MM.1S (cell line): ENCODE measurements at regions not wholly inside any gene's neighbourhood (a gene's known extent, or its start where the extent isn't known, plus 50 kb on each side); places are given as distances from the start of the nearest gene placed in this dataset.

Experiments used
- DNase-seq: peaks from one replicate; pipeline ENCODE4 v3.0.0-alpha.2; 2015
- H2AFZ ChIP-seq: fragments of 300-600 bp; sonication (generic); 2 replicates; pipeline ENCODE4 v1.6.0; 2016; ENCODE audit warnings: antibody characterized with exemption, low read length
- H3F3A ChIP-seq: fragments of 300-600 bp; sonication (generic); 2 replicates; pipeline ENCODE4 v1.6.1; 2016; ENCODE audit warnings: mild to moderate bottlenecking, antibody characterized with exemption, low read length, moderate library complexity, mixed read lengths; ENCODE audit not compliant: insufficient read depth
- H3K27ac ChIP-seq: fragments of 300-600 bp; sonication (generic); 2 replicates; pipeline ENCODE4 v1.5.1; 2016; ENCODE audit warnings: mild to moderate bottlenecking, low read length
- H3K27me3 ChIP-seq: fragments of 300-600 bp; sonication (generic); replicated peaks from 2 replicates; pipeline ENCODE4 v1.6.0; 2016; ENCODE audit warnings: low read length; ENCODE audit not compliant: insufficient read depth
- H3K36me3 ChIP-seq: fragments of 300-600 bp; sonication (generic); replicated peaks from 2 replicates; pipeline ENCODE4 v1.6.1; 2016; ENCODE audit warnings: mild to moderate bottlenecking, low read length, mixed read lengths; ENCODE audit not compliant: insufficient read depth
- H3K4me1 ChIP-seq: fragments of 300-600 bp; sonication (generic); 2 replicates; pipeline ENCODE4 v1.6.1; 2016; ENCODE audit warnings: low read length, mixed read lengths
- H3K4me2 ChIP-seq: fragments of 300-600 bp; sonication (generic); 2 replicates; pipeline ENCODE4 v1.6.0; 2016; ENCODE audit warnings: low read depth, low read length
- H3K4me3 ChIP-seq: fragments of 300-600 bp; sonication (generic); 2 replicates; pipeline ENCODE4 v1.5.1; 2016; ENCODE audit warnings: low read length, mixed read lengths
- H3K79me2 ChIP-seq: fragments of 300-600 bp; sonication (generic); 2 replicates; pipeline ENCODE4 v1.6.1; 2016; ENCODE audit warnings: mixed run types, low read length, mixed read lengths
- H3K9ac ChIP-seq: fragments of 300-600 bp; sonication (generic); 2 replicates; pipeline ENCODE4 v1.6.1; 2016; ENCODE audit warnings: low read length, mixed read lengths
- H3K9me2 ChIP-seq: fragments of 300-600 bp; sonication (generic); replicated peaks from 2 replicates; pipeline ENCODE4 v1.6.1; 2016; ENCODE audit warnings: mild to moderate bottlenecking, low read length, mixed read lengths; ENCODE audit not compliant: insufficient read depth
- H3K9me3 ChIP-seq: fragments of 300-600 bp; sonication (generic); replicated peaks from 2 replicates; pipeline ENCODE4 v1.6.1; 2016; ENCODE audit warnings: mild to moderate bottlenecking, low read length, mixed read lengths; ENCODE audit not compliant: insufficient read depth
- H4K20me1 ChIP-seq: fragments of 300-600 bp; sonication (generic); 2 replicates; pipeline ENCODE4 v1.6.1; 2016; ENCODE audit warnings: mild to moderate bottlenecking, low read length, moderate library complexity, mixed read lengths; ENCODE audit not compliant: insufficient read depth
- EZH2 ChIP-seq: fragments of 300-600 bp; sonication (generic); optimal IDR thresholded peaks from 2 replicates; pipeline ENCODE3; 2017; ENCODE audit warnings: low read depth, mild to moderate bottlenecking, antibody characterized with exemption, low read length, mixed read lengths
- EZH2phosphoT487 ChIP-seq: fragments of 300-600 bp; sonication (generic); IDR thresholded peaks from 2 replicates; pipeline ENCODE4 v1.6.1; 2018; ENCODE audit warnings: antibody characterized with exemption, low read length
- TF ChIP-seq, protein P1 (sequence below): fragments of 300-600 bp; sonication (generic); IDR thresholded peaks from 2 replicates; pipeline ENCODE4 v1.5.1; 2016; ENCODE audit warnings: antibody characterized with exemption, low read length, mixed read lengths

DNA sequence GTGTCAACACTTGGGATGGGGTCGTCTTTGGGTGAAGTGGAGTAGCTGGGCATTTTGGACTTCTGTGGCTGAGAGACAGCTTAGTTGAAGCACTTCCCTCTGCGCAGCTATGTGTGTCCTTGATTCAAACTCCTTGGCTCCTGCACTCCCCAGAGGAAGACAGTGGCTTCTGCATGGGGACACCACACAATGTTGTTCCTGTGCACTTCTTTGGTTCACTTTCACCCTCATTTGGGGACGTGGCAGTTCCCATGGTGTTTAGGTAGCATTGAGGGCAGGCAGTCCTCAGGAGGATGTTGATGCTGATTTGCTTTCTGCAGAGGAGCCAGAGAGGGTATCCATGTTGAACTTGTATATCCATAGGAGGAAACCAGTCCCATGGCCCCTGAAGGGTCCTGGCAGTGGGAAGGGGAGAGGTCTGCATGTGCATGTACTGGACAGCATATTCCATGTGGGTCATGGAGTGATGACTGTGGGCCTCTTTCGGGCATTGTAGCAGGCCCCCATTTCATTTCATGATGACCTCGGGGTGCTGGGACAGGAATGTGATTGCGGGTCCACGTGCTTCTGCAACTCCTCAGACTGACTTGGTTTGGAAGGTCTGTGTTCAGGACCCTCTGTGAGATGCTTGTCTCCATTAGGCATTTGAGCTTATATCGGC lies 135.4 kb downstream of the SNRPN start:
- Histone ChIP-seq H3K4me2 (no peak overlapping the region), H3K9me2 (no peaks in the 10 kb centered on the region), H3K4me3 (no peak overlapping the region), H3K27me3 (no peaks in the 10 kb centered on the region), H2AFZ (no peak overlapping the region), H3K79me2 (no peaks in the 10 kb centered on the region), H3K9ac (no peak overlapping the region), H4K20me1 (no peaks in the 10 kb centered on the region), H3K4me1 (no peaks in the 10 kb centered on the region), H3F3A (no peaks in the 10 kb centered on the region), H3K36me3 (no peaks in the 10 kb centered on the region; the same call in 1 of the 2 replicates), H3K9me3 (no peaks in the 10 kb centered on the region), H3K27ac (no peak overlapping the region)
- TF ChIP-seq, protein P1, sequence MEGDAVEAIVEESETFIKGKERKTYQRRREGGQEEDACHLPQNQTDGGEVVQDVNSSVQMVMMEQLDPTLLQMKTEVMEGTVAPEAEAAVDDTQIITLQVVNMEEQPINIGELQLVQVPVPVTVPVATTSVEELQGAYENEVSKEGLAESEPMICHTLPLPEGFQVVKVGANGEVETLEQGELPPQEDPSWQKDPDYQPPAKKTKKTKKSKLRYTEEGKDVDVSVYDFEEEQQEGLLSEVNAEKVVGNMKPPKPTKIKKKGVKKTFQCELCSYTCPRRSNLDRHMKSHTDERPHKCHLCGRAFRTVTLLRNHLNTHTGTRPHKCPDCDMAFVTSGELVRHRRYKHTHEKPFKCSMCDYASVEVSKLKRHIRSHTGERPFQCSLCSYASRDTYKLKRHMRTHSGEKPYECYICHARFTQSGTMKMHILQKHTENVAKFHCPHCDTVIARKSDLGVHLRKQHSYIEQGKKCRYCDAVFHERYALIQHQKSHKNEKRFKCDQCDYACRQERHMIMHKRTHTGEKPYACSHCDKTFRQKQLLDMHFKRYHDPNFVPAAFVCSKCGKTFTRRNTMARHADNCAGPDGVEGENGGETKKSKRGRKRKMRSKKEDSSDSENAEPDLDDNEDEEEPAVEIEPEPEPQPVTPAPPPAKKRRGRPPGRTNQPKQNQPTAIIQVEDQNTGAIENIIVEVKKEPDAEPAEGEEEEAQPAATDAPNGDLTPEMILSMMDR: no peak
- TF ChIP-seq EZH2phosphoT487: no peak
- no peak for TF ChIP-seq EZH2
- DNase-seq: no peak

DNA sequence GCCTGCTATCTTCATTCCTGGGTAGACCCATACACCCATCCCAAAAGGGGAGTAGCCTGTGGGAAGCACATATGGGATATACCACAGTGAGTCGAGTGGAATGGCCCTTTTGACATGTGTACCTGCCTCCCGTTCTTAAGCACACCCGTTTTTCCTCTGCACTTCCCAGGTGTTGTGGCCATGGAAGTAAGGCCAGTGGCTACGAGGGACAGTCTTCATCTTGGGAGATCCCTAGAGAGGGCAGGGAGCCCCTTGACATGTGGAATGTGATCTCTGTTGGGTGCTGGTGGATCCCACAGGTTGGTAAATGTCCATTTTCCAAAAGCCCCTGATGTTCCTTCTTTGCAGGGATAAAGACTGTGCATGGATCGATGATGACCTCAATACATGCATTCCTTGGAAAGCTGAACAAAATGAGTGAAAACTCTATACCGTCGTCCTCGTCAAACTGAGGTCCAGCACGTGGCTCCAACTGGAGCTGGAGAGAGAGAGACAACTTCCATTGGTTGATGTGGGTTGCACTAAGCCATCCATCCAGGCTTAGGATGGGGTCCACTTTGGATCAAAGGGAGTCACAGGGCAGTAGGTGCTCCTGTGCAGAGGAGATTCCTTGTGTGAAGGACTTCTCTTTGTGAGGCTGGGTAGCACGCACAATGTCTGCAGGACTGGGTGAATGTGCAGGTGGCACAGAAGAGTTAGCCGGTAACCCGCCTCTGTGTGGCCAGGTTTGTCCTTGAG lies 136.8 kb downstream of the SNRPN start:
- H4K20me1 ChIP-seq: no peaks in the 10 kb centered on the region
- no peaks in the 10 kb centered on the region for H3K79me2 ChIP-seq
- no peaks in the 10 kb centered on the region; the same call in 1 of the 2 replicates for H3K36me3 ChIP-seq
- no peaks in the 10 kb centered on the region for H3K9me3 ChIP-seq
- H3K9me2 ChIP-seq: no peaks in the 10 kb centered on the region
- no peak overlapping the region for H2AFZ ChIP-seq
- no peak overlapping the region for H3K4me2 ChIP-seq
- no peak overlapping the region for H3K9ac ChIP-seq
- no peak overlapping the region for H3K4me3 ChIP-seq
- H3K27ac ChIP-seq: no peak overlapping the region
- DNase-seq: no peak
- TF ChIP-seq EZH2phosphoT487 (no peak), EZH2 (no peak)
- TF ChIP-seq, protein P1: no peak
- H3F3A ChIP-seq: no peaks in the 10 kb centered on the region
- no peaks in the 10 kb centered on the region for H3K27me3 ChIP-seq
- H3K4me1 ChIP-seq: no peaks in the 10 kb centered on the region

DNA sequence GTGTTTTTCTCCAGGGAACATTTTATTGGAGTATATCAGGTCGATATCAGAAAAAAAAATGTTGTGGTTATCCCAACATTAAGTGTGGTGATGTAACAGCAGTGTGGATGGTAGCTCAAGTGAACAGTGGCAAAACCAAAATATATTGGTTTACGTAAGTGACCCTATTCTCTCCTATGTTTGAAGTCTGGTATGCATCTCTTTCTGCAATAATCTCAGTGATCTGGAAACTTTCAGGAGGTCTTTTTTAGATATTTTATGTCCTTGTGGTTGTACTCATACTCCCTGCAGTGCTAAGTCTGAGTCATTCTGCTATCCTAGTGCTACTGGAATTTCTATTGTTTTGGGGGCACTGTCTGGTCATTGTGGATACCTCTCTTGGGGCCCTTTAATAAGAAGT lies 137.9 kb downstream of the SNRPN start:
- H3K9ac ChIP-seq: no peak overlapping the region
- no peak for DNase-seq

More for the DNA sequence above, 137.9 kb downstream of the SNRPN start:
- H3F3A ChIP-seq: no peaks in the 10 kb centered on the region
- H3K9me2 ChIP-seq: no peaks in the 10 kb centered on the region
- no peak overlapping the region for H3K27ac ChIP-seq
- no peak overlapping the region for H2AFZ ChIP-seq
- H4K20me1 ChIP-seq: no peaks in the 10 kb centered on the region
- H3K79me2 ChIP-seq: no peaks in the 10 kb centered on the region
- no peaks in the 10 kb centered on the region for H3K4me1 ChIP-seq
- no peak overlapping the region for H3K4me3 ChIP-seq
- TF ChIP-seq EZH2phosphoT487 (no peak), EZH2 (no peak)
- TF ChIP-seq, protein P1: no peak
- H3K27me3 ChIP-seq: no peaks in the 10 kb centered on the region
- H3K4me2 ChIP-seq: no peak overlapping the region
- no peaks in the 10 kb centered on the region; the same call in none of the 2 replicates for H3K36me3 ChIP-seq
- no peaks in the 10 kb centered on the region for H3K9me3 ChIP-seq
